GM21737 (cell line): ENCODE measurements at regions not wholly inside any gene's neighbourhood (a gene's known extent, or its start where the extent isn't known, plus 50 kb on each side); places are given as distances from the start of the nearest gene placed in this dataset.

Experiments
- ATAC-seq: cut with Tn5 transposase; IDR thresholded peaks from one replicate; pipeline ENCODE4 v1.9.1; 2021; ENCODE audit warnings: mild to moderate bottlenecking, moderate library complexity; ENCODE audit not compliant: unreplicated experiment

GRCh38 chr11:119523539-119524157 lies 100.7 kb upstream of the THY1 start:
- no peak for ATAC-seq

DNA sequence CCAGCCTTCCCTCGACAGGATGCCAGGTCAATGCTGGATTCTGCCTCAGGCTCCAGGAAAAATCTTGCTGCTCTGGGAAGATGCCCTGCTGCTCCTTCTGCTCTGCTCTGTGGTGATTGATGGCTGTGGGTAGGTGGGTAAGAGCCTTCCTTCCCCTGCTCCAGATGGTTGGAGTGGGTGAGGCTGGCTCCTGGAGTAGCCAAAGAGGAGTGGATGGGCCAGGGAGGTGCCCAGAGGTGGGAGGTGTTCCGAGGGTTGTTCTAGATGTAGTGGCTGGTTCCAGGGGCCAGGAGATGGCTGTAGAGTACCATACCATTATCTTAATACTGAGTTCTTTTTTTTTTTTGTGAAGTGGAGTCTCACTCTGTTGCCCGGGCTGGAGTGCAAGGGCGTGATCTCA lies 99.6 kb upstream of the THY1 start:
- ATAC-seq, result no peak

DNA sequence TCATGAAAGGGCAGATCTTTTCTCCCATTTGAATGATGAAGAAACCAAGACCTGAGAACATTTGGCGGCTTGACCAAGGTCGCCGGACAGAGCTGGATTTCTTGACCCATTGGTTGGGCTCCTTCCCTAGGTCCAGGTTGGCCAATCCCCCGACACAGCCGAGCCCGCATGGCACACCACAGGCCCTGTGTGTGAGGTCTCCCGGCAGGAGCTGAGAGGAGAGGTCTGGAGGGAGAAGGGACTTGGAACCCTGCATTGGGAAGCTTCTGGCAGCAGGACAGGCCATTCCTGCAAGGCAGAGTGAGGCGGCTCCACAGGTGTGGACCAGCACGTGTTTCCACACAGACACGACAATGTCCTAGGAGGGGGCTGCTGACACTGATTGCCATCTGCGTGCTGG lies 98.6 kb upstream of the THY1 start:
- no peak for ATAC-seq

DNA sequence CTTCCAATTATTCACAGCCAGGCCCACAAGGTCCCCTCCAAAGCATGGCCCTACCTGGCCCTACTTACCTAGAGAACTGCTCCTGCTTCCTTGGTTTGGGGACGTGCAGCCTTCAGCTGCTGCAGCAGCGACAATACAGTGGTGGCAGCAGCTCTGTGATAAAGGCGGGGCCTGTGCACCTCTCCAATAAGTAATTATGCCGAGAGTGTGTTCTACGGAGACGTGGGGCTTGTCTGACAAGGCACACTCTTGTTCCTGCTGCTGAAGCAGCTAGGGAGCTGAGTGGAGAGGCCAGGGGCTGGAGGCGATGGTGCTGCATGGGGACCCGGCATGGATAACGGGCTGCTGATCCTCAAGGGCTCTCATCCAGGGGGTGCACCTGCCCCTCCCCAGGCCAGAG lies 98.0 kb upstream of the THY1 start:
- ATAC-seq, result no peak

DNA sequence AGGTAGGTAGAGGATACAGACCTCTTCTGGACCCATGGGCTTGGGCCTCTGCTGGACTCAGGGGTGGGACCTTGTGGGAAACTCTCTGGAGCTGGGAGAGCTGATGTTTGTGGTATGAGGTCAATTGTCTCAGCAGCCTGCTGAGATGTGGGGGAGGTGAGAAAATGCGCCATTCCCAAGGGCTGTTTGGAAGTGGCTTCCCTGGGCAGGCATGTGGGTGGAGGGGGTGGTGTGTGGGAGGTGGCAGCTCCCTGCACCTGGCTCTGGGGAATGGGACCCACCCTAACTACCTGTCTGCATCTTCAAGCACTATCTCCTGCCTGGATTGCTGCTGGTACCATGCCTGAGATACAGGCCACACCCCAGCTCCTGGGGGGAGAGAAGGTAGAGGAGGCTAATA lies 97.4 kb upstream of the THY1 start:
- no peak for ATAC-seq

DNA sequence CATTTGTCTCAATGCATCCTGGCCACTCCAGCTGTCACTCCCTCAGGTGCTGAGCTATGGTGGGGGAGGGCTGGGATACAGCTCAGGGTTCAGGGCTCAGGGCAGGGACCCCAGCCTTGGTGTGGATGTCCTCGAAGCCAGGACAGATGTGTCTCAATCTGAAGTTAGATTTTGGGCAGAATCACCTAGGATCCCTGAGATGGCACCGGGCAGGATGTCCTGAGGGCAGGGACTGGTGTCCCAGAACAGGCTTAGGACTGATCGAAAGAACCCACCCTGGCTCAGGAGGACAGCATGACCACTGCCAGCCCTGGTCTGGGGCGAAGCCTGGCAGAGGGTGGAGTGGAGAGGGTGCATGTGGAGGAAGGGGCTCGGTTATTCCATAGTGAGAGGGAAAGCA lies 96.8 kb upstream of the THY1 start:
- no peak for ATAC-seq

DNA sequence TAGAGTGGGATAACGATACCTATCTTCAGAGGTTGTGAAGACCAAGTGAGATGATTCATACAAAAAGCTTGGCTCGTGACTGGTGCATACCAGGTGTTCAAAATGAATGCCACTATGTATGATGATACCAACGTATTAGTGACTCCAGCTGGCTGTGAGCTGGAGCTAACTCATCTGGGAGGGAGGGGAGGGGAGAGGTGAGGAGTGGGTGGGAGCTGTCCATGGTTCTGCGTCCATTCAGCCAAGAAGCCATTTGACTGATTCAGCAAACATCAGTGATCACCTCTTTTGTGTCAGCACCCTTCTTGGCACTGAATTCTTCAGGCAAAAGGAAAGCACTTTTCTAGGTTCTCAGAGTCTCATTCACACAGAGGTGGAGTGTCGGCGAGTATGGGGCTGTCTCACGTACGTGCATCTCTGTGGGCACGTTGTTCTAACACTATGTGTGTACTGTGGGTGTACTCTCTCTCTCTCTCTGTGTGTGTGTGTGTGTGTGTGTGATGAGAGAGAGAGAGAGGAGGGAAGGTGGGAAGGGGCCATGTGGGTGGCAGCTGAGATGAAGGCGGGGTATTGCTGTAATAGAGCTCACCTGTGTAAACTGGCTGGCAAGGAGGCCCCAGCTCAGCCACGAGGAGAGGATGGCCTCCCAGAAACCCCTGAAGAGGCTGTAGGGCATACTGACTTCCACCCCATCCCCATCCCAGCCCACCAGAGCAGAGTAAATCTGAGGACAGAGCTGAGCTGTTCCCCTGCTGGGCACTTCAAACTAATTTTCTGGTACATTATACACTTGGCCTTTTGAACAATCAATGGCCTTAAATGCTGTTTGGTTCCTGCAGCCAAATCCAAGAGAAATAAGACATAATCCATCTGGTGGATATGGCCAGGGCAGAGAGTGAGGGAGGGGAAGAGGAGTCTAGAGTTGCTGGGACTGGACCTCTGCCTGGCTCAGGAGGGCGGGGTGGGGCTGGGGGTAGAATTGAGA lies 96.1 kb upstream of the THY1 start:
- no peak for ATAC-seq

DNA sequence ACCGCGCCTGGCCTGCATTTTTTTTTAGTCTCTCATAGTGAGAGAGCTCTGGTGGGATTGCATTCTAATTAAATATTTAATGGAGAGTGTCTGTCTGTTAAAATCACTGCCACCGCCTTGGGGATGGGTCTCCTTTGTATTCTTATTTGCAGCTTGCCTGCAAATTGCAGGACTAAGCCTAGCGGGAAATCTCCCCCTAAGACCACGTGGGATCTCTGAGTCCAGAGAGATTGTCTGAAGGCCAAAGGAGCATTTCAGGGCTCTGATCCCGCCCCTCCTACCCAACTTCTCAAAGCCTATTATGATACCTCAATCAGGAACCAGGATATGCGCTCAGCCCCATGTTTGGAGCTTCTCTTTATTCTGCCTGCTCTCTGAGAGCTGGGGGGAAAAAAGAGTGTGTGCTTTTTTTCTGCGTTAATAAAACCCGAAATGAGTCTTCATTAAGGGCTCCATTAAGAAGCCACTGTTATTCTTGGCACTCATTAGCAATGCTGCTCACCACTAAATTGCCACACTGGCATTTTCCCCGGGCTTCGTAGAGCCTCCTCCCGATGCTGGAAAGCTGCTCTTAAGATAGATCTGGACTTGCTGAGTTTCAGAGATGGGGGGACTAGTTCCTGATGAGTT lies 92.9 kb upstream of the THY1 start:
- ATAC-seq, result no peak

GRCh38 chr11:119513806-119514170 lies 90.8 kb upstream of the THY1 start:
- ATAC-seq, result no peak

- ATAC-seq, result no peak
These were observed 90.3 kb upstream of the THY1 start for GRCh38 chr11:119513131-119513805.

DNA sequence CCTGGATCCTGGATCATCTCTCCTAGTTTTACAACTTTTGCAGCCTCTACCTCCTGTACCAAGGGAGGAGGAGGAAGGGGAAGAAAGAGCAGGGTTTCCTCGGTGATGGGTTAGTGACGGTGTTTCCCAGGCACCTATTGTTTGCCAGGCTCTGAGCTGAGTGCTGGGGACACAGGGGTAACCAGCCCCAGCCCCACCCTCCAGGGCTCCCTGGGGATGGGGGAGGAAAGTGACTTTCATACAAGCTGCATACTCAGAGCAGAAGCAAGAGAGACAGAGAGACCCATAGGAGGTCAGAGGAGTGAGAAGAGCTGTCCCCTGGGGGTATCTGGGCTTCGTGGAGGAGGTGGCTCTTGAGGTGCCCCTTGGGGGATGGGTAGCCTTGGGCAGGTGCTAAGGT lies 89.4 kb upstream of the THY1 start:
- no peak for ATAC-seq

- no peak for ATAC-seq
These were observed 88.8 kb upstream of the THY1 start for GRCh38 chr11:119511614-119512306.

- ATAC-seq, result peak; percentile 77
These were observed 87.0 kb upstream of the THY1 start for GRCh38 chr11:119509969-119510401.

- no peak for ATAC-seq
These were observed 86.4 kb upstream of the THY1 start for GRCh38 chr11:119509282-119509841.

DNA sequence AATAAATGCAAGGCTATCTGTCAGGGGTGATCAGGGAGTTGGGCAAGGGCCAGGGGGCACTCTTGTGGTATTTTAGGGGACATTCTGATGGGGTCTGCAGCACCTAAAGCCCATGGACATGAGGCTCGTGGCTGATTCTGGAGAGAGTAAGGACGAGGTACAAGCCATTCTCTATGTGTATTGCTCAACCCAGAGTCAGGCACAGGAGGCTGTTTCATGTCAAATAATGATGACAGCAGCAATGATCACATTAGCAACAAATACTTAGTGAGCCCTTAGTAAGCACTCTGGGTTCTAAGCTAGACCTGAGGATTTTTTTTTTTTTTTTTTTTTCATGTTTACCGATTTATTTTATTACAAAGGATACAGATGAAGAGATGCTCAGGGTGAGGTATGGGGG lies 83.5 kb upstream of the THY1 start:
- no peak for ATAC-seq

- ATAC-seq, result no peak
These were observed 82.9 kb upstream of the THY1 start for GRCh38 chr11:119505861-119506260.

- no peak for ATAC-seq
These were observed 82.1 kb upstream of the THY1 start for GRCh38 chr11:119505071-119505470.

DNA sequence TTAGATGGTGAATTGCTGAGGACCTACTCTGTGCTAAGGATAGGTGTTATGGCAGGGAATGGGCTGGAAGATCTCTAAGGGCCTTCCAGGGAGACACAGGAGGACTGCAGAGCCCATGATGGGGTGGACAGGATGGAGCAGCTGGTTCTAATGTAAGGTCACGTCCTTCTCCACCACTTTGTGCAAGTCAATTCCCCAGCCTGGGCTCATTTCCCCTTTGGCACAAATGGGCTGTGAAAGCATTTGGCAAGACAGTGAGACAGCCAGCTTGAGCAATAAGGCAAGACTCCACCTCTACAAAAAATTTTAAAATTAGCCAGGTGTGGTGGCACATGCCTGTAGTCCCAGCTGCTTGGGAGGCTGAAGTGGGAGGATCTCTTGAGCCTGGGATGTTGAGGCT lies 81.4 kb upstream of the THY1 start:
- ATAC-seq, result no peak

DNA sequence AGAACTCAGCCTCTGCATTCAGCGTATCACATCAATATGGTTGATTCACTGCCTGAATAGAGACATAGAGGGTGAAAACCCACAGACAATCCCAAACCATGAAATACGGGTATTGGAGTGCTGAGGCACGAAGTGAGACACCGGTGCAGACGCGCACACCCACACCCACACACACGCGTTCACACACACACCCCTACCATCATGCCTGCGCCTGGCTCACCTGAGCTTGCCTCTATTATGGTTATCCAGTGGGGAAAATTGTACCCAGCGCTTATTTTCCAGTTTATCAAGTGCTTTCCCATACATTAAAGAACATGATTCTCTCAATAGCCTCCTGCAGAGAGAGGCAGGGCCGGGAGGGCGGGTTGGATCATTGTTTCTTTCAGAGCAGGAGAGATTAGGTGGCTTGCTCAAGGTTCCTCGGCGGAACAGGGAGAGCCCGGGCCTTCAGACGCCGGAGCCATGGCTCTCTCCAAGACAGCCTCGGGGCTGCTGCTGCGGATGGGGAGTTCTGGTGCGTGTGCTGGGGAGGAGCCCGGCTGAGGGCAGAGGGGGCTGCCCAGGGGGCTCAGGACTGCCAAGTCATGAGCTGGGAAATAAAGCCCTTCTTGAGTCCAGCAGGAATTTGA lies 78.9 kb upstream of the THY1 start:
- ATAC-seq, result no peak

DNA sequence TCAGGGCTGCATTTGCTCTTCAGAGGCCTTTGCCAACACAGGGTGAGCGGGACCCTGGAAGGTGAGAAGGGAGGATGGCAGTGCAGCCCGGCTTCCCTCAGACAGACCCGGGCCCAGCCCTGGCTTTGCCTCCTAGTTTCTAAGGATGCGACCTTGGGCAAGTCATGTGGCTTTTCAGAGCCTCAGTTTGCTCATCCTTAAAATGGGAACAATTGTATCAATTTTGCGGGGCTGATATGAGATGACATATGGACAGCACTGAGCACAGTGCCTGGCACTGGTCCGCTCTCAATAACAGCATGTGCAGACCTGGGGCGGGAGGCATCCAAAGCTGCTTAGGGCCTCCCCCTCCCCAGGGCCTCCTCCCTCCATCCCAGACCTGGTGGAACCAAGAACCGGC lies 74.7 kb upstream of the THY1 start:
- no peak for ATAC-seq
